ENCODE measurements at regions not wholly inside any gene's neighbourhood (a gene's known extent, or its start where the extent isn't known, plus 50 kb on each side); places are given as distances from the start of the nearest gene placed in this dataset.

- TF ChIP-seq CTCF (conservative IDR thresholded peaks at IDR 0.05; ENCODE audit: low read depth, low read length), result no peak
- TF ChIP-seq EZH2 (IDR thresholded peaks at IDR 0.05; ENCODE audit: borderline replicate concordance, low read depth, low read length, poor library complexity, severe bottlenecking), result no peak
Observed at GRCh38 chr1:105591681-105592080, 1464.8 kb upstream of the PRMT6 start.

All from A673 (cell line).